ENCODE measurements at regions not wholly inside any gene's neighbourhood (a gene's known extent, or its start where the extent isn't known, plus 50 kb on each side); places are given as distances from the start of the nearest gene placed in this dataset.

DNA sequence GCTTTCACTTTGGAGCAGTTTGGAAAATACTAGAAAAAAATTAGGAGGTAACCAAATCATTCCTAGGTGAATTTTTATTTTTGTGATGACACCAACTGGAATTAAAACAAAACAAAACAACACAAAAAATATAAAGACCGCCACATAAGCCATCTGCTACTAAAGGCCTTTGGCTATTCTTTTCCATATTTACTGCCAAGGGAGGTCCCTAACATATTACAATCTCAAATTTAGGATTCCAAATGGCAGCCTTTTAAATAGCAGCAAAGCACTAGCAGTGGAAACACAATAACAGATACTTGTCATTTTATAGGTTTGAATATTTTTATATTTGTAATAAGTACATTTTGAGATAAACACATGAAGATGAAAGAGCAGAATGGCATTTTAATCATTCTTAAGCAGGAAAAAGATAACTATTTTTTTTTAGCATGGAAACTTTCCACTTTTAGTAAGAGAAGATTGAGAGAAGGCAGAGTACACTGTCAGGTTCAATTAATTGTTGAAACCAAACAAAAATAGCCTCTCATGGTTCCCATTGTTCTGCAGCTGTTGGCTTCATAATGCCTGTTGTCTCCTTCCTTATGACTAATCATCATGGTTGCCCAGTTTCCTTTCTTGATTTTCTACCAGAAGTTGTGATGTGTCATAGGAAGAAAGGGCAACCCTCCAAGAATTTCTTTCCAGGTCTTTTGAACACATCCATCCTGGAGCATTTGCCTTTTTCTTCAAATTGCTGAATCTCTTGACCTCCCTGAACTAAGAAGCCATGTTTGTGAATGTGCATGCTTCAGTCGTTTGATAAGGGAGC lies 219.0 kb upstream of the EMCN start:
- no peak overlapping the region for H3K4me3 ChIP-seq (ENCODE audit: low read length)
- no peaks in the 10 kb centered on the region for H3K9me3 ChIP-seq (ENCODE audit: control insufficient read depth, low read length)
- H3K4me1 ChIP-seq (ENCODE audit: control insufficient read depth, insufficient read depth, low read length), result peaks cover 6% of the 10 kb centered on the region
- H3K9ac ChIP-seq (ENCODE audit: low read length), result no peak overlapping the region
- H3K36me3 ChIP-seq (ENCODE audit: control insufficient read depth, insufficient read depth, low read length), result no peaks in the 10 kb centered on the region
- H3K27me3 ChIP-seq (ENCODE audit: control insufficient read depth, insufficient read depth, low read length), result no peaks in the 10 kb centered on the region

DNA sequence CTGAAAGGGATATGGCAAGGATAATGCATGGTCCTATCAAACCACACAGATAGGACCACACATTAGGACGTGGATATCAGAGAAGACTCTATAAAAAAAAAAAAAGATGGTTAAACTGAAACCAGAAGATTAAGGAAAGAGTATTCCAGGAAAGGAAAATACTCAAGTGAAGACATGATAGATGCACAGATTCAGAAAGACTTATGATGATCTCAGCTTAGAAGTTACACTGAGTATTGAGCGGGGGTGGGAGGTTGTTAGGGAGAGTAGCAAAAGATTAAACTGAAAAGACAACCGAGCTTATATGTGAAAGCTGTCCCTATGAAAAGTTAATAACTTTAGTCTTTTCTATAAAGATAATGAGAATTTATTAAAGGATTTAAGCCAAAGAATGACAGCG lies 211.0 kb upstream of the EMCN start:
- H3K4me3 ChIP-seq (ENCODE audit: low read length), result no peak overlapping the region
- H3K9me3 ChIP-seq (ENCODE audit: control insufficient read depth, low read length), result no peaks in the 10 kb centered on the region
- H3K36me3 ChIP-seq (ENCODE audit: control insufficient read depth, insufficient read depth, low read length), result no peaks in the 10 kb centered on the region
- no peaks in the 10 kb centered on the region for H3K4me1 ChIP-seq (ENCODE audit: control insufficient read depth, insufficient read depth, low read length)
- no peak overlapping the region for H3K9ac ChIP-seq (ENCODE audit: low read length)
- no peaks in the 10 kb centered on the region for H3K27me3 ChIP-seq (ENCODE audit: control insufficient read depth, insufficient read depth, low read length)

DNA sequence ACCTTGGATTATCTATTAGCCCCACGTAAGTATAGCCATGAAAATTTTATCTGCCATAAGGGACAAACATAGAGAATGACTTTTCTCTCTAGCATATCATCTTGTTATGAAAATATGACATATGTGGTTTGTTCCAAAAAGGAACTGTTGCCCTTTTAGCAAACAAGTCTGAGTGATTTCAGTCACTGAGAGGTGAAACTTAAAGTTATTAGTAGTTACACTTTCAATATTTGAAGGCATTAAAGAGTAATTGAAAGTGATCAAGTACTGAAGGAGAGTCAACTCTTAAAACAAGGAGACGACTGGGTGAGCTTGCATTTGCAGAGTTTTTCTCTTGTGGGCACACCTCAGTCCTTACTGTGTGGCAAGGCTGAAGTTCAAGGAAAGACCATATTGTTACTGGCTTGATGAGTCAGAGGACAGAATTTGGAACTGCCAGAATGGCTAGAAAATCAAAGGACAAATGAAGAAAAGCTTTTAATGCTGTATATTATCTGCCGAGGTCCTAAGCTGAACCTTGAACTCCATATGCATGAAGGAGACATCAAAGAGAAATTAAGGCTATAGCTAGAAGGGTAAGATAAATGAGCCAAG lies 205.1 kb upstream of the EMCN start:
- no peaks in the 10 kb centered on the region for H3K4me1 ChIP-seq (ENCODE audit: control insufficient read depth, insufficient read depth, low read length)
- H3K36me3 ChIP-seq (ENCODE audit: control insufficient read depth, insufficient read depth, low read length), result no peaks in the 10 kb centered on the region
- H3K4me3 ChIP-seq (ENCODE audit: low read length), result no peak overlapping the region
- H3K9ac ChIP-seq (ENCODE audit: low read length), result no peak overlapping the region
- no peaks in the 10 kb centered on the region for H3K27me3 ChIP-seq (ENCODE audit: control insufficient read depth, insufficient read depth, low read length)
- no peaks in the 10 kb centered on the region for H3K9me3 ChIP-seq (ENCODE audit: control insufficient read depth, low read length)

DNA sequence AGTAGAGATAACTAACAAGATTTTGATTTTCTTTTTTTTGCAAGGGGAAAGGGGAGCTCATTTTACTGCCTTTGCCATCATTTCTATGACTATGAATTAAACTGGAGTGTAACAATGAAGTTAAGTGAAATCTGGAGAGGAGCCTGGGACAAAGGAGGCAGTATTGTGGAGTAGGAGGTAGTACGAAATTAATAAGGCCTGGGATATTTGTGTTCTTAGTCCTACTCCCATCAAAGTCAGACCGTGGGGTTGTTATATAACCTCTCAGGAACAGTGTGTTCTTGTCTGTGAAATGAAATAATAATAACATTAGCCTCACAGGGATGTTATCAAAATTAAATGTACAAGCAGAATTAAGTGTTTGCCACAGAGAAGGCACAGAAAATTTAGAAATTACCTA lies 204.3 kb upstream of the EMCN start:
- Histone ChIP-seq H3K9me3 (ENCODE audit: control insufficient read depth, low read length) (no peaks in the 10 kb centered on the region), H3K9ac (ENCODE audit: low read length) (no peak overlapping the region), H3K36me3 (ENCODE audit: control insufficient read depth, insufficient read depth, low read length) (no peaks in the 10 kb centered on the region), H3K27me3 (ENCODE audit: control insufficient read depth, insufficient read depth, low read length) (no peaks in the 10 kb centered on the region), H3K4me1 (ENCODE audit: control insufficient read depth, insufficient read depth, low read length) (no peaks in the 10 kb centered on the region), H3K4me3 (ENCODE audit: low read length) (no peak overlapping the region)

DNA sequence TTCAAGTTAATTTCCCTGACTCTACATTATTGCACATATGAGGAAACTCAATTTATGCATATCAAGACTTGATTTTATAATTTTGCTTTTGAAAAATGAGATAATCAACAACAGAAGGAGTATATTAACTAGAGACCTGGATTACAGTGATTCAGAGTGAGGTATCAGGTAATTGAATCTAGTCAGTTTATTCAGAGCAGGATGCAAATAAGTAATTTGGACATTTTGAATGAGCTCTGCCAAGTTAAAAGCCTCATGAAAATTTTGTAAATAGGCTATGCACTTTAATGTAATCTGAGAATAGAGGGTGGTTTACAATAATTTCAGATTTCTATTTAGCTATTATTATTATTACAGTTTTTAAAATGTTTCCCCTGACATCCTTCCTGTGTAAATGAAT lies 203.7 kb upstream of the EMCN start:
- Histone ChIP-seq H3K9ac (ENCODE audit: low read length) (no peak overlapping the region), H3K4me1 (ENCODE audit: control insufficient read depth, insufficient read depth, low read length) (no peaks in the 10 kb centered on the region), H3K4me3 (ENCODE audit: low read length) (no peak overlapping the region), H3K27me3 (ENCODE audit: control insufficient read depth, insufficient read depth, low read length) (no peaks in the 10 kb centered on the region), H3K36me3 (ENCODE audit: control insufficient read depth, insufficient read depth, low read length) (no peaks in the 10 kb centered on the region), H3K9me3 (ENCODE audit: control insufficient read depth, low read length) (no peaks in the 10 kb centered on the region)

DNA sequence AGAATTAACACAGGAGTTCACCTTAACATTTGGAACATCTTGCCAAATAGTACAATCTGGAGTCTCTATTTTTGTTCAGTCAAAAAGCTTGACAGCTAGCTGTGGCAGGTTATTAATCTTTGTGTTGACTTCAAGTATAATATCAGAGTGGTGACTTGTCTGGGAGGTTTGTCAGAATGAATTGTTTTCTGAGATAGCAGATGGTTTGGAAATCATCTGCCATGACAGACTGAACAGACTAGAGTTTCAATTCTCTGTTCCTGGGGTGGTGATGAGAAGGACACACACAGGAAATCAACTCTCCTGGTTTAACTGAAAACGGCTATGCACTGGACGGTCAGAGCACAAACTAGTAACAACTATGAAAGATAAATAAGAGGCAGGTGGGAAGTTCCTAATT lies 203.3 kb upstream of the EMCN start:
- no peak overlapping the region for H3K4me3 ChIP-seq (ENCODE audit: low read length)
- no peaks in the 10 kb centered on the region for H3K27me3 ChIP-seq (ENCODE audit: control insufficient read depth, insufficient read depth, low read length)
- no peaks in the 10 kb centered on the region for H3K9me3 ChIP-seq (ENCODE audit: control insufficient read depth, low read length)
- H3K9ac ChIP-seq (ENCODE audit: low read length), result no peak overlapping the region
- H3K4me1 ChIP-seq (ENCODE audit: control insufficient read depth, insufficient read depth, low read length), result no peaks in the 10 kb centered on the region
- no peaks in the 10 kb centered on the region for H3K36me3 ChIP-seq (ENCODE audit: control insufficient read depth, insufficient read depth, low read length)

DNA sequence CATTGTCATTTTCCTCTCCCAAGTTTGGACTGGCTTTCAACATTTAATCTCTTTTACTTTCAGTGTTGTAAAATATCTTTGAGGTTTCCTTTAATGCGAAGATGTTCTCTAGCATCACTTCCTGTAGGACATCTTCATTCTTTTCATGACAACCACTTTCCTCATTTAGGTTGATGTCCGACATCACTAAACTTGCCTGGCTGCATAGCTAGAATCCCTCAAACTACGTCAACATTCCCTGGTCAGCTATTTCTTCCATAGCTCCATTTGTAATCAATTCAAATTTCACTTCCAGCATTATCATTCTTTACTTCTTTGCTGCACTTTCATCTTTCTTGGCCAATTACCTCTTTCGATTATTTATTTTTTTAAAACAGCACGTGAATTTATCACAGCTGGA lies 198.6 kb upstream of the EMCN start:
- Histone ChIP-seq H3K9ac (ENCODE audit: low read length) (no peak overlapping the region), H3K27me3 (ENCODE audit: control insufficient read depth, insufficient read depth, low read length) (no peaks in the 10 kb centered on the region), H3K36me3 (ENCODE audit: control insufficient read depth, insufficient read depth, low read length) (no peaks in the 10 kb centered on the region), H3K4me1 (ENCODE audit: control insufficient read depth, insufficient read depth, low read length) (no peaks in the 10 kb centered on the region), H3K9me3 (ENCODE audit: control insufficient read depth, low read length) (no peaks in the 10 kb centered on the region), H3K4me3 (ENCODE audit: low read length) (no peak overlapping the region)

DNA sequence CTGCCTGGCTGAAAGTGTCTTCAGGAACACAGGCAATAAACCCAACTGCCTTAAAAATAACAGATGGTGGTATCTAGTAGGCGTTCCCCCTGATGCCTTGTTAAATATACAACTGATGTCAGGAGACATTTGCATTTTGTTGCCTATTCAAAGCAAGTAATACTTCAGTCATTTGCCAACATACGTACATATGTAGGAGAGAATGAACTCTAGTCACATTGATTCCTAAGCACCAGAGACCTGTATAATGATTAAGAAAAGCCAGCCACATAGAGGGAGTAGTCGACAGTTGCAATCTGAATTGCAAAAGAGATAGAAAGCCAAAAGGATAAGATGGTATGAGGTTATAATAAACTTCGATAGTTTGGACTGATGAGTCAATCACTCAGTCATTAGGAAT lies 191.0 kb upstream of the EMCN start:
- no peaks in the 10 kb centered on the region for H3K9me3 ChIP-seq (ENCODE audit: control insufficient read depth, low read length)
- H3K9ac ChIP-seq (ENCODE audit: low read length), result no peak overlapping the region
- no peaks in the 10 kb centered on the region for H3K36me3 ChIP-seq (ENCODE audit: control insufficient read depth, insufficient read depth, low read length)
- H3K4me1 ChIP-seq (ENCODE audit: control insufficient read depth, insufficient read depth, low read length), result no peaks in the 10 kb centered on the region
- H3K4me3 ChIP-seq (ENCODE audit: low read length), result no peak overlapping the region
- no peaks in the 10 kb centered on the region for H3K27me3 ChIP-seq (ENCODE audit: control insufficient read depth, insufficient read depth, low read length)

DNA sequence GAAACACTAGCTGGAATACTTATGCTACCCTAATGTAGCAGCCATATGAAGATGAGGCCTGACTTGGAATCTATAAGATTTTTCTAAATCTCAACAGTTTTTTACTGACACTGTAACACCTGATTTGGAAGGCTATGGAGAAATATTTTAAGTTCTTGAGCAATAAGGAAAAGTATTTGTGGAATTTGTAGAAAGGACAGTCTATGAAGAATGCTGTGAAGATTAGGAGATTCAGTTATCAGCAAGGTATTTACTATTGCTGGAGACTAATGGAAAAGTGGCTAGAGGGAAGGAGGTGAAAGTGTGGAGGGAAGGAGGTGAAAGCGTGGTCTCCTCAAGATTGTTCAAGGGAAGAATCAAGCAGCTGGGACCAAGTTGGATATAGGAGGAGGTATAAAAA lies 190.0 kb upstream of the EMCN start:
- Histone ChIP-seq H3K36me3 (ENCODE audit: control insufficient read depth, insufficient read depth, low read length) (no peaks in the 10 kb centered on the region), H3K4me1 (ENCODE audit: control insufficient read depth, insufficient read depth, low read length) (no peaks in the 10 kb centered on the region), H3K9ac (ENCODE audit: low read length) (no peak overlapping the region), H3K9me3 (ENCODE audit: control insufficient read depth, low read length) (no peaks in the 10 kb centered on the region), H3K27me3 (ENCODE audit: control insufficient read depth, insufficient read depth, low read length) (no peaks in the 10 kb centered on the region), H3K4me3 (ENCODE audit: low read length) (no peak overlapping the region)

DNA sequence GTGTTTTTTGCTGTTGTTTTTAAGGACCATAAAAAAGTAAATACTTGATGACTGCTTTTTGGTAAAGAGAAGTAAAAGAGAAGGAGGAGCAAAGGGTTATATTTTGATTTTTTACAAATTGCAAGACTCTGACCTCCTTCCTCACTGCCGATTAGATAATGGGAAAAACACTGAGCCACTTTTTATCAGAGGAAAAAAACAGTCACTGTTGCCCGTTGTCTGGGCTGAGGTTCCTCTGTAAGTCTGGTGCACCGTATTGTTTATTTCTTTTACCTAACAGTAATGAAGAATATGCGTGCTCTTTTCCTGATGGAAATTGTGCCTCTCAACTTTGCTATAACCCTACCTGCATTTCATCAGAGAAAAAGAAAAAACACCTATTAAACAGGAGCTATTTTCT lies 178.7 kb upstream of the EMCN start:
- no peak overlapping the region for H3K4me3 ChIP-seq (ENCODE audit: low read length)
- H3K36me3 ChIP-seq (ENCODE audit: control insufficient read depth, insufficient read depth, low read length), result no peaks in the 10 kb centered on the region
- H3K27me3 ChIP-seq (ENCODE audit: control insufficient read depth, insufficient read depth, low read length), result no peaks in the 10 kb centered on the region
- H3K4me1 ChIP-seq (ENCODE audit: control insufficient read depth, insufficient read depth, low read length), result peaks cover 4% of the 10 kb centered on the region
- H3K9ac ChIP-seq (ENCODE audit: low read length), result no peak overlapping the region
- H3K9me3 ChIP-seq (ENCODE audit: control insufficient read depth, low read length), result no peaks in the 10 kb centered on the region

DNA sequence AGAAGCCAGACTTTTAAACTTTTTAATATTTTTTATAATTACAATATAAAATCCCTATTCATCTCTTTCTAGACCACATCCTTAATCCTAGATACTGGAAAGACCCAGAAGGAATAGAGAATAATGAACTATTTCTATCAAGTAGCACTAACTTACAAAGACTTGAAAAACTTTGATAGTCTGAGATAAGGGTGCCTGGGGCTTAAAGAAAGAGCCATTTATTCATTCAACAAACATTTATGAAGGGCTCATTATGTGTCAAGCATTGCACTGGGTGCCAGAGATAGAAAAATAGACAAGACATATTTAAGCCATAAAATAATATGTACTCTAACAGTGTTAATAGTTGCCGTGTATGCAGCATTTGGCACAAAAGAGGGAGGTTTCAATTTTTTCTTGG lies 178.0 kb upstream of the EMCN start:
- H3K9ac ChIP-seq (ENCODE audit: low read length), result no peak overlapping the region
- peaks cover 4% of the 10 kb centered on the region for H3K4me1 ChIP-seq (ENCODE audit: control insufficient read depth, insufficient read depth, low read length)
- H3K9me3 ChIP-seq (ENCODE audit: control insufficient read depth, low read length), result no peaks in the 10 kb centered on the region
- H3K27me3 ChIP-seq (ENCODE audit: control insufficient read depth, insufficient read depth, low read length), result no peaks in the 10 kb centered on the region
- no peak overlapping the region for H3K4me3 ChIP-seq (ENCODE audit: low read length)
- H3K36me3 ChIP-seq (ENCODE audit: control insufficient read depth, insufficient read depth, low read length), result no peaks in the 10 kb centered on the region

DNA sequence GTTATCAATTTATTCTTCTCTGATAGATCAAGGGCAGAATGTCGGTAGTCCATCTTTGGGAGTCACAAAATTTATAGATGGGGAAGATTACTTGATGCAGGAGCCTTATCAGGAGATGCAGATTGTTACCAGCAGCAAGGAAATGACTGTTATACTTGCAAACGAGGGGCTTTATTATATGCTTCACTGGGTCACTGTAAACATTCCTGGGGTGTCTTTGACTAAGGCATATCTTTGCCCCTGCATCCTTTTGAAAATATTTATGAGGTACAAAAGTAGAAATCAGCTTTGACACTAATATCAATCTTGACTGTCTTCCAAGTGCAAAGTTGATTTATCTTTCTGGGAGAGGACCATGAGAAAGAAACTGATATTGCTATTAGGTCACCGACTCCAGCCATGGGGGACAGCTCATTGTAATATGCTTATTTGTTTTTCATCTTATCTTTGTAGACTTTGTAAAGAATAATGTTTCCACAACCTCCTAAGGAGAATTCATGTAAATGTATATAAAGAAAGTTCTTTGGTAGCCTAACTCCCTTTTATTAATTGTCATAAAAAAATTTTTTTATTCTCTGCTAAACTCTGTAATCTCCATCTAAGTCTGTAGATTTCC lies 177.3 kb upstream of the EMCN start:
- Histone ChIP-seq H3K36me3 (ENCODE audit: control insufficient read depth, insufficient read depth, low read length) (no peaks in the 10 kb centered on the region), H3K4me3 (ENCODE audit: low read length) (no peak overlapping the region), H3K9ac (ENCODE audit: low read length) (no peak overlapping the region), H3K9me3 (ENCODE audit: control insufficient read depth, low read length) (no peaks in the 10 kb centered on the region), H3K4me1 (ENCODE audit: control insufficient read depth, insufficient read depth, low read length) (peaks cover 4% of the 10 kb centered on the region), H3K27me3 (ENCODE audit: control insufficient read depth, insufficient read depth, low read length) (no peaks in the 10 kb centered on the region)

All from mucosa of stomach (tissue), 1 donor.